Right cardiac atrium (tissue), 5 donors: ENCODE measurements at regions not wholly inside any gene's neighbourhood (a gene's known extent, or its start where the extent isn't known, plus 50 kb on each side); places are given as distances from the start of the nearest gene placed in this dataset.
"Not testable (repeated sequence)": the region's sequence is repeated elsewhere in the genome, so short reads cannot be mapped to it uniquely, and the experiment has no call there.

ENCODE experiments used
- ATAC-seq, 2 donors: fragments of 200-7000 bp; cut with Tn5 transposase; one replicate each; pipeline versions ENCODE4 v1.8.0 to v1.9.1; 2020; ENCODE audit warnings: moderate library complexity in 2 of 2, mild to moderate bottlenecking in 1 of 2
- DNase-seq, 3 donors: peaks; one replicate each; pipeline ENCODE4 v3.0.0-alpha.2; 2020
- H3K27ac ChIP-seq: one replicate; pipeline ENCODE4 v1.5.1; 2013; ENCODE audit warnings: mild to moderate bottlenecking, low read length, control low read depth, moderate library complexity
- H3K27me3 ChIP-seq: one replicate; pipeline ENCODE4 v1.6.1; 2013; ENCODE audit not compliant: control insufficient read depth, insufficient read depth
- H3K4me1 ChIP-seq: one replicate; pipeline ENCODE4 v1.6.1; 2013; ENCODE audit warnings: low read length; ENCODE audit not compliant: control insufficient read depth, insufficient read depth
- H3K4me3 ChIP-seq: one replicate; pipeline ENCODE4 v1.5.1; 2013; ENCODE audit warnings: low read length, control low read depth
- H3K9me3 ChIP-seq: one replicate; pipeline ENCODE4 v1.6.1; 2013; ENCODE audit warnings: low read length; ENCODE audit not compliant: control insufficient read depth
- WGBS: extraction: QIAGEN DNeasy Blood & Tissue Kit; methylation state at CpG from one replicate; pipeline ENCODE4 v1.1.7; 2013; 5-methylcytosine and 5-hydroxymethylcytosine counted together
- intact Hi-C, 4 donors: fragments of 100-400 bp; cut with DNase I; formaldehyde crosslinking; loops; one replicate each; pipeline versions ENCODE4 v1.11.0 to v1.14.0; 2022 to 2023
- donor health status: healthy with polysubstance abuse.
- donor health status: DM: no; HTN: yes; CAD: no.
- donor health status: DM: no; HTN: no; CAD: no.
- donor health status: DM: no; HTN: yes; CAD: no; lungs with severe emphysema.
- donor health status: DM: yes; HTN: yes; CAD: no.

- Histone ChIP-seq H3K27ac (no peak overlapping the region), H3K27me3 (no peaks in the 10 kb centered on the region), H3K9me3 (no peaks in the 10 kb centered on the region), H3K4me1 (no peaks in the 10 kb centered on the region), H3K4me3 (no peak overlapping the region)
- intact Hi-C loops = no loop called here
- ATAC-seq (peak in 1 of 2 donors; percentile 31), DNase-seq (peak in 1 of 3 donors; percentile 42)
- WGBS = 55% methylated on average over 2 of the region's 2 CpGs
These were observed 365.8 kb upstream of the UMPS start for GRCh38 chr3:124364317-124365020.

- intact Hi-C loops, H3K9me3 ChIP-seq, H3K4me3 ChIP-seq, H3K4me1 ChIP-seq, ATAC-seq, H3K27ac ChIP-seq, H3K27me3 ChIP-seq: not testable (repeated sequence)
- DNase-seq = peak in 1 of 3 donors; percentile 54
- over 99% methylated on average over 10 of the region's 27 CpGs for WGBS
These were observed 363.6 kb upstream of the UMPS start for GRCh38 chr3:124366655-124367054.

- ATAC-seq (no peak), DNase-seq (no peak)
- H3K27me3 ChIP-seq = no peaks in the 10 kb centered on the region
- H3K4me1 ChIP-seq = no peaks in the 10 kb centered on the region
- intact Hi-C loops = no loop called here
- WGBS = 81% methylated on average over 3 of the region's 3 CpGs
- H3K4me3 ChIP-seq = no peak overlapping the region
- no peak overlapping the region for H3K27ac ChIP-seq
- H3K9me3 ChIP-seq = no peaks in the 10 kb centered on the region
These were observed 357.5 kb upstream of the UMPS start for GRCh38 chr3:124372775-124373174.

- Histone ChIP-seq H3K27me3 (no peaks in the 10 kb centered on the region), H3K9me3 (no peaks in the 10 kb centered on the region), H3K4me3 (no peak overlapping the region), H3K27ac (no peak overlapping the region), H3K4me1 (no peaks in the 10 kb centered on the region)
- intact Hi-C loops = no loop called here
- DNase-seq = no peak
- ATAC-seq = no peak
- 87% methylated on average over 2 of the region's 2 CpGs for WGBS
These were observed 356.7 kb upstream of the UMPS start for GRCh38 chr3:124373524-124373923.

- ATAC-seq (no peak), DNase-seq (no peak)
- no peak overlapping the region for H3K4me3 ChIP-seq
- H3K27me3 ChIP-seq = no peaks in the 10 kb centered on the region
- H3K9me3 ChIP-seq = no peaks in the 10 kb centered on the region
- no peaks in the 10 kb centered on the region for H3K4me1 ChIP-seq
- H3K27ac ChIP-seq = no peak overlapping the region
- WGBS = 67% methylated on average over 3 of the region's 3 CpGs
- intact Hi-C loops = no loop called here
These were observed 355.7 kb upstream of the UMPS start for GRCh38 chr3:124374583-124374982.

GRCh38 chr3:124381575-124382333, 348.5 kb upstream of the UMPS start:
- H3K27ac ChIP-seq = no peak overlapping the region
- 95% methylated on average over 4 of the region's 4 CpGs for WGBS

GRCh38 chr3:124383051-124383450, 347.2 kb upstream of the UMPS start:
- ATAC-seq (no peak), DNase-seq (no peak)
- 40% methylated on average over 4 of the region's 4 CpGs for WGBS
- H3K27me3 ChIP-seq = no peaks in the 10 kb centered on the region
- no peaks in the 10 kb centered on the region for H3K4me1 ChIP-seq
- H3K9me3 ChIP-seq = no peaks in the 10 kb centered on the region
- H3K27ac ChIP-seq = no peak overlapping the region
- intact Hi-C loops = no loop called here
- no peak overlapping the region for H3K4me3 ChIP-seq

More at GRCh38 chr3:124381575-124382333, 348.5 kb upstream of the UMPS start:
- intact Hi-C loops = no loop called here
- no peaks in the 10 kb centered on the region for H3K9me3 ChIP-seq
- ATAC-seq (no peak), DNase-seq (no peak)
- H3K4me1 ChIP-seq = no peaks in the 10 kb centered on the region
- no peak overlapping the region for H3K4me3 ChIP-seq
- no peaks in the 10 kb centered on the region for H3K27me3 ChIP-seq

GRCh38 chr3:124383846-124384466, 346.3 kb upstream of the UMPS start:
- 67% methylated on average over 6 of the region's 6 CpGs for WGBS
- peak; percentile 34 to 36 for ATAC-seq

GRCh38 chr3:124384527-124384926, 345.7 kb upstream of the UMPS start:
- Histone ChIP-seq H3K27me3 (no peaks in the 10 kb centered on the region), H3K27ac (no peak overlapping the region), H3K4me1 (no peaks in the 10 kb centered on the region), H3K9me3 (no peaks in the 10 kb centered on the region), H3K4me3 (no peak overlapping the region)
- intact Hi-C loops = no loop called here
- DNase-seq = peak in 1 of 3 donors; percentile 49
- ATAC-seq = peak in 1 of 2 donors; percentile 38
- 60% methylated on average over 19 of the region's 19 CpGs for WGBS

More at GRCh38 chr3:124383846-124384466, 346.3 kb upstream of the UMPS start:
- no peaks in the 10 kb centered on the region for H3K9me3 ChIP-seq
- no peaks in the 10 kb centered on the region for H3K27me3 ChIP-seq
- DNase-seq = peak in 2 of 3 donors; percentile 50 to 53
- H3K4me1 ChIP-seq = no peaks in the 10 kb centered on the region
- no peak overlapping the region for H3K4me3 ChIP-seq
- intact Hi-C loops = no loop called here
- H3K27ac ChIP-seq = no peak overlapping the region

- intact Hi-C loops = no loop called here
- Histone ChIP-seq H3K9me3 (no peaks in the 10 kb centered on the region), H3K27ac (no peak overlapping the region), H3K4me1 (no peaks in the 10 kb centered on the region), H3K4me3 (no peak overlapping the region), H3K27me3 (no peaks in the 10 kb centered on the region)
- 87% methylated on average over 2 of the region's 2 CpGs for WGBS
- no peak for ATAC-seq
- no peak for DNase-seq
These were observed 344.3 kb upstream of the UMPS start for GRCh38 chr3:124385996-124386395.

- Histone ChIP-seq H3K9me3 (no peaks in the 10 kb centered on the region), H3K27me3 (no peaks in the 10 kb centered on the region), H3K27ac (no peak overlapping the region), H3K4me3 (no peak overlapping the region), H3K4me1 (no peaks in the 10 kb centered on the region)
- DNase-seq = no peak
- ATAC-seq = no peak
- 65% methylated on average over 4 of the region's 4 CpGs for WGBS
- intact Hi-C loops = no loop called here
These were observed 343.2 kb upstream of the UMPS start for GRCh38 chr3:124386996-124387595.
